B cell (primary cell): ENCODE measurements at regions not wholly inside any gene's neighbourhood (a gene's known extent, or its start where the extent isn't known, plus 50 kb on each side); places are given as distances from the start of the nearest gene placed in this dataset.

Experiments
- ATAC-seq: fragments of 200-7000 bp; cut with Tn5 transposase; one replicate; pipeline ENCODE4 v1.10.0; 2021; ENCODE audit warnings: low read depth, mild to moderate bottlenecking, moderate number of reproducible peaks, moderate library complexity
- CTCF ChIA-PET: fragments of 350-600 bp; sonication (Branson Sonifier 250); formaldehyde crosslinking; loops from one replicate; lab custom pipeline; 2021; ENCODE audit warnings: antibody characterized with exemption, inconsistent platforms; lab: Charles Lee
- POLR2A ChIA-PET: fragments of 350-600 bp; sonication (Branson Sonifier 250); formaldehyde crosslinking; loops from one replicate; lab custom pipeline; 2021; ENCODE audit warnings: antibody characterized with exemption; lab: Charles Lee
- DNase-seq: peaks from one replicate; pipeline ENCODE4 v3.0.0; 2013
- H2AFZ ChIP-seq: 2 replicates; pipeline ENCODE4 v1.6.1; 2012; ENCODE audit warnings: mild to moderate bottlenecking, low read depth, low read length; ENCODE audit not compliant: insufficient read depth, poor library complexity, severe bottlenecking
- H3K27ac ChIP-seq, 2 donors: 1 replicate in 1 of 2; 2 replicates in 1 of 2; pipeline ENCODE4 v1.5.1; 2012 to 2013; ENCODE audit warnings: low read length in 2 of 2, mild to moderate bottlenecking in 2 of 2, moderate library complexity in 1 of 2
- H3K27me3 ChIP-seq, 4 experiments: fragments of 200-600 bp in 1 of 4; sonication (generic) in 1 of 4; replicated peaks in 1 of 4; 1 replicate in 2 of 4; 2 replicates in 2 of 4; pipeline versions ENCODE4 v1.6.1 to v1.7.0; 2013 to 2016; ENCODE audit warnings: low read length in 3 of 4, mild to moderate bottlenecking in 2 of 4, mixed read lengths in 1 of 4, moderate library complexity in 1 of 4; ENCODE audit not compliant: insufficient read depth in 4 of 4, control insufficient read depth in 3 of 4; ENCODE audit errors: control extremely low read depth in 1 of 4
- H3K36me3 ChIP-seq, 2 experiments: replicated peaks in 1 of 2; 1 replicate in 1 of 2; 2 replicates in 1 of 2; pipeline versions ENCODE4 v1.6.1 to v1.7.1; 2013; ENCODE audit warnings: low read length in 1 of 2; ENCODE audit not compliant: insufficient read depth in 2 of 2, control insufficient read depth in 1 of 2; ENCODE audit errors: control extremely low read depth in 1 of 2, extremely low read depth in 1 of 2
- H3K4me1 ChIP-seq, 2 donors: fragments of 200-600 bp in 1 of 2; sonication (generic) in 1 of 2; 1 replicate in 1 of 2; 2 replicates in 1 of 2; pipeline versions ENCODE4 v1.5.1 to v1.6.1; 2013 to 2017; ENCODE audit warnings: low read length in 2 of 2; ENCODE audit not compliant: control insufficient read depth in 2 of 2, insufficient read depth in 2 of 2
- H3K4me2 ChIP-seq: replicated peaks from 2 replicates; pipeline ENCODE3; 2012; ENCODE audit warnings: mild to moderate bottlenecking, low read depth, low read length; ENCODE audit not compliant: poor library complexity, severe bottlenecking
- H3K4me3 ChIP-seq, 5 experiments: fragments of 200-600 bp in 1 of 5; sonication (generic) in 1 of 5; 1 replicate in 3 of 5; 2 replicates in 2 of 5; pipeline versions ENCODE4 v1.5.1 to v1.7.0; 2011 to 2016; ENCODE audit warnings: low read length in 4 of 5, mild to moderate bottlenecking in 4 of 5, low read depth in 2 of 5, control low read depth in 1 of 5, moderate library complexity in 1 of 5; ENCODE audit not compliant: insufficient read depth in 1 of 5; ENCODE audit errors: control extremely low read depth in 1 of 5, extremely low read depth in 1 of 5
- H3K79me2 ChIP-seq: fragments of 200-600 bp; sonication (generic); one replicate; pipeline ENCODE4 v1.6.0; 2016; ENCODE audit warnings: low read length; ENCODE audit not compliant: control insufficient read depth, insufficient read depth
- H3K9ac ChIP-seq: fragments of 200-600 bp; sonication (generic); 2 replicates; pipeline ENCODE4 v1.6.1; 2017; ENCODE audit warnings: mild to moderate bottlenecking, low read length, moderate library complexity
- H3K9me3 ChIP-seq, 3 donors: one replicate each; pipeline versions ENCODE4 v1.6.1 to v1.7.1; 2013; ENCODE audit warnings: low read length in 2 of 3; ENCODE audit not compliant: control insufficient read depth in 2 of 3, insufficient read depth in 1 of 3; ENCODE audit errors: control extremely low read depth in 1 of 3
- H4K20me1 ChIP-seq: 2 replicates; pipeline ENCODE4 v1.6.0; 2012; ENCODE audit warnings: mild to moderate bottlenecking, low read length; ENCODE audit not compliant: insufficient read depth, control insufficient read depth, poor library complexity, severe bottlenecking
- H3K27ac Mint-ChIP-seq: one replicate; pipeline ENCODE4 v1.8.0; 2021; ENCODE audit warnings: mixed read lengths
- H3K27me3 Mint-ChIP-seq: one replicate; pipeline ENCODE4 v1.8.0; 2021; ENCODE audit warnings: mixed read lengths
- H3K4me1 Mint-ChIP-seq: one replicate; pipeline ENCODE4 v1.8.0; 2021; ENCODE audit warnings: mixed read lengths
- H3K4me3 Mint-ChIP-seq: one replicate; pipeline ENCODE4 v1.8.0; 2021; ENCODE audit warnings: mixed read lengths
- H3K9me3 Mint-ChIP-seq: one replicate; pipeline ENCODE4 v1.8.0; 2022; ENCODE audit warnings: mixed read lengths; ENCODE audit not compliant: insufficient read depth
- EZH2 ChIP-seq: IDR thresholded peaks from 2 replicates; pipeline ENCODE4 v1.6.1; 2012; ENCODE audit warnings: borderline replicate concordance, low read depth, mild to moderate bottlenecking, moderate library complexity, low read length; ENCODE audit not compliant: insufficient read depth, poor library complexity, severe bottlenecking
- WGBS: methylation state at CpG from one replicate; pipeline ENCODE4 v1.1.5; 2013; ENCODE audit warnings: missing lambda C conversion rate; ENCODE audit not compliant: insufficient coverage; 5-methylcytosine and 5-hydroxymethylcytosine counted together
- intact Hi-C: fragments of 100-400 bp; cut with micrococcal nuclease; formaldehyde crosslinking; loops from one replicate; pipeline ENCODE4 v1.10.0; 2022
- TF ChIP-seq, protein P1 (sequence below): fragments of 200-600 bp; IDR thresholded peaks from one replicate; pipeline ENCODE4 v1.8.0; 2022; ENCODE audit warnings: antibody characterized with exemption, mild to moderate bottlenecking

DNA sequence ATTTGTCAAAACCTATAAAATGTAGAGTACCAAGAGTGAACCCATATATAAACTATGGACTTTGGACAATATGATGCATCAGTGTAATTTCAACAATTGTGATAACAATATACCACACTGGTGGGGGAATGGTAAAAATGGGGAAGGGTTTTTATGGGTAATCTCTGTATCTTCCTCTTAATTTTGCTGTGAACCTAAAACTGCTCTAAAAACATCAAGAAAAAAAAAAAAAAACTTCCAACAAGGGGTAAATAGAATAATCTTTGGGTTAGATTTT lies 592.0 kb upstream of the ADGRB3 start:
- H3K4me2 ChIP-seq: no peak overlapping the region
- H3K4me1 ChIP-seq: no peaks in the 10 kb centered on the region
- no peak overlapping the region for H3K9ac ChIP-seq
- no peak overlapping the region for H3K4me3 Mint-ChIP-seq
- no peaks in the 10 kb centered on the region for H3K79me2 ChIP-seq
- no peak for ATAC-seq
- no peak overlapping the region for H3K27ac ChIP-seq
- intact Hi-C loops: no loop called here
- peaks cover 2% of the 10 kb centered on the region for H3K9me3 Mint-ChIP-seq
- no peaks in the 10 kb centered on the region for H4K20me1 ChIP-seq
- no peak for DNase-seq
- H3K36me3 ChIP-seq: no peaks in the 10 kb centered on the region
- no peak overlapping the region for H2AFZ ChIP-seq
- ChIA-PET POLR2A (no interaction called here), CTCF (no interaction called here)
- H3K27me3 Mint-ChIP-seq: no peaks in the 10 kb centered on the region
- TF ChIP-seq EZH2: no peak
- TF ChIP-seq, protein P1, sequence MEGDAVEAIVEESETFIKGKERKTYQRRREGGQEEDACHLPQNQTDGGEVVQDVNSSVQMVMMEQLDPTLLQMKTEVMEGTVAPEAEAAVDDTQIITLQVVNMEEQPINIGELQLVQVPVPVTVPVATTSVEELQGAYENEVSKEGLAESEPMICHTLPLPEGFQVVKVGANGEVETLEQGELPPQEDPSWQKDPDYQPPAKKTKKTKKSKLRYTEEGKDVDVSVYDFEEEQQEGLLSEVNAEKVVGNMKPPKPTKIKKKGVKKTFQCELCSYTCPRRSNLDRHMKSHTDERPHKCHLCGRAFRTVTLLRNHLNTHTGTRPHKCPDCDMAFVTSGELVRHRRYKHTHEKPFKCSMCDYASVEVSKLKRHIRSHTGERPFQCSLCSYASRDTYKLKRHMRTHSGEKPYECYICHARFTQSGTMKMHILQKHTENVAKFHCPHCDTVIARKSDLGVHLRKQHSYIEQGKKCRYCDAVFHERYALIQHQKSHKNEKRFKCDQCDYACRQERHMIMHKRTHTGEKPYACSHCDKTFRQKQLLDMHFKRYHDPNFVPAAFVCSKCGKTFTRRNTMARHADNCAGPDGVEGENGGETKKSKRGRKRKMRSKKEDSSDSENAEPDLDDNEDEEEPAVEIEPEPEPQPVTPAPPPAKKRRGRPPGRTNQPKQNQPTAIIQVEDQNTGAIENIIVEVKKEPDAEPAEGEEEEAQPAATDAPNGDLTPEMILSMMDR: no peak
- no peak overlapping the region for H3K4me3 ChIP-seq
- H3K9me3 ChIP-seq: peaks cover 0 to 6% (median 0%) of the 10 kb centered on the region in 3 donors
- H3K27ac Mint-ChIP-seq: no peak overlapping the region
- H3K27me3 ChIP-seq: no peaks in the 10 kb centered on the region
- H3K4me1 Mint-ChIP-seq: no peaks in the 10 kb centered on the region

DNA sequence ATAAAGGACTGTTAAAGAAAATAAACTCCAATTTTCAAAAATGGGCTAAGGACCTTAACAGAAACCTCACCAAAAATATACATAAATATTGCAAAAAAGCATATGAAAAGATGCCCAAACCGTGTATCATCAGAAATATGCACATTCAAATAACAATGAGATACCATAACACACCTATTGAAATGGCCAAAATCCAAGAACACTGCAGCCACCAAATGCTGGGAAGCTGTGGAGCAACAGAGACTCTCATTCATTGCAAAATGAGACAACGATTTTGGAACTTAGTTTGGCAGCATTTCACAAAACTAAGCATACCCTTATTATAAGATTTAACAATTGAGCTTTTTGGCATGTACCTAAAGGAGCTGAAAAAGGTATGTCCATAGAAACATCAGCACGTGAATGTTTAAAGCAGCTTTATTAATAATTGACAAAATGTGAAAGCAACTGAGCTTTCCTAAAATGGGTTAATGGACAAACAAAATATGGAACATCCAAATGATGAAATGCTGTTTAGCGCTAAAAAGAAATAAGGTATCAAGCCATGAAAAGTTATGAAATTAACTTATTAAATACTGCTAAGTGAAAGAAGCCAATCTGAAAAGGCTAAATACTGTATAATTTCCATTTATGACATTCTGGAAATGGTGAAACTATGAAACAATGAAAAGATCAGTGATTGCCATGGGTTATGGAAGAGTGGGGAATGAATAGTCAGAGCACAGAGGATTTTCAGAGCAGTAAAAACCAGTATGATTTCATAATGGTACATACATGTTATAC lies 592.6 kb upstream of the ADGRB3 start:
- Histone ChIP-seq H4K20me1 (no peaks in the 10 kb centered on the region), H3K27ac (no peak overlapping the region), H3K4me2 (no peak overlapping the region), H3K27me3 (no peaks in the 10 kb centered on the region), H3K4me3 (no peak overlapping the region), H3K9me3 (peaks cover 0 to 6% (median 0%) of the 10 kb centered on the region in 3 donors), H3K36me3 (no peaks in the 10 kb centered on the region), H3K4me1 (no peaks in the 10 kb centered on the region), H3K79me2 (no peaks in the 10 kb centered on the region), H2AFZ (no peak overlapping the region), H3K9ac (no peak overlapping the region)
- ChIA-PET CTCF (no interaction called here), POLR2A (no interaction called here)
- Mint-ChIP-seq H3K27ac (no peak overlapping the region), H3K9me3 (peaks cover 2% of the 10 kb centered on the region), H3K27me3 (no peaks in the 10 kb centered on the region), H3K4me3 (no peak overlapping the region), H3K4me1 (no peaks in the 10 kb centered on the region)
- intact Hi-C loops: no loop called here
- DNase-seq (no peak), ATAC-seq (no peak)
- WGBS: 50% methylated on average over 1 of the region's 4 CpGs
- no peak for TF ChIP-seq EZH2
- TF ChIP-seq, protein P1: no peak
